ENCODE measurements at regions not wholly inside any gene's neighbourhood (a gene's known extent, or its start where the extent isn't known, plus 50 kb on each side); places are given as distances from the start of the nearest gene placed in this dataset.

- TF ChIP-seq CTCF (IDR thresholded peaks at IDR 0.05; ENCODE audit: insufficient read depth, low read depth, low read length), result no peak
- no peak for TF ChIP-seq EZH2 (IDR thresholded peaks at IDR 0.05; ENCODE audit: insufficient read depth, low read length)
These were observed 128.7 kb upstream of the CCDC68 start for GRCh38 chr18:55088000-55088401.

All from astrocyte (in vitro differentiated cells and primary cell).